ENCODE measurements at regions not wholly inside any gene's neighbourhood (a gene's known extent, or its start where the extent isn't known, plus 50 kb on each side); places are given as distances from the start of the nearest gene placed in this dataset.
"Not testable (repeated sequence)": the region's sequence is repeated elsewhere in the genome, so short reads cannot be mapped to it uniquely, and the experiment has no call there.

- H3K27ac Mint-ChIP-seq; POLR2A ChIA-PET; H3K4me3 ChIP-seq (ENCODE audit: low read length); H3K36me3 Mint-ChIP-seq (ENCODE audit: low read depth); H3K9me3 Mint-ChIP-seq; H3K36me3 ChIP-seq (ENCODE audit: insufficient read depth, low read length); H3K27ac ChIP-seq (ENCODE audit: low read depth in 1 of 2, low read length in 2 of 2); H3K27me3 ChIP-seq (ENCODE audit: control insufficient read depth in 1 of 2, insufficient read depth in 2 of 2, low read length in 2 of 2); CTCF ChIA-PET; H3K4me3 Mint-ChIP-seq; H3K9me3 ChIP-seq (ENCODE audit: control insufficient read depth in 1 of 2, insufficient read depth in 1 of 2, low read length in 2 of 2); ATAC-seq (ENCODE audit: poor library complexity); DNase-seq: not testable (repeated sequence)
- intact Hi-C loops (cut with DNase I, micrococcal nuclease), result loop anchor here (5.0 to 10.0 kb wide), 3 partner anchors 161 to 241 kb away; no protein-coding TSS in a partner anchor
- peaks cover 44% of the 10 kb centered on the region for H3K27me3 Mint-ChIP-seq
- peaks cover 15% of the 10 kb centered on the region for H3K4me1 Mint-ChIP-seq (ENCODE audit: low read depth)
- H3K4me1 ChIP-seq (ENCODE audit: insufficient read depth, low read length), result peaks cover 15% of the 10 kb centered on the region
- TF ChIP-seq CTCF (IDR thresholded peaks at IDR 0.05), result peak; percentile 27
Measured at GRCh38 chr7:150045596-150045995, 171.8 kb downstream of the ATP6V0E2 start.

GRCh38 chr7:150046290-150047194, 172.8 kb downstream of the ATP6V0E2 start:
- H3K27me3 ChIP-seq (ENCODE audit: control insufficient read depth in 1 of 2, insufficient read depth in 2 of 2, low read length in 2 of 2); H3K4me3 ChIP-seq (ENCODE audit: low read length); POLR2A ChIA-PET; H3K36me3 ChIP-seq (ENCODE audit: insufficient read depth, low read length); ATAC-seq (ENCODE audit: poor library complexity); H3K27ac ChIP-seq (ENCODE audit: low read depth in 1 of 2, low read length in 2 of 2); CTCF ChIA-PET; H3K9me3 ChIP-seq (ENCODE audit: control insufficient read depth in 1 of 2, insufficient read depth in 1 of 2, low read length in 2 of 2); H3K9me3 Mint-ChIP-seq; H3K36me3 Mint-ChIP-seq (ENCODE audit: low read depth); DNase-seq; H3K27ac Mint-ChIP-seq: not testable (repeated sequence)
- Mint-ChIP-seq H3K4me1 (ENCODE audit: low read depth) (peaks cover 15% of the 10 kb centered on the region), H3K4me3 (peak overlapping the region; percentile 66), H3K27me3 (peaks cover 44% of the 10 kb centered on the region)
- intact Hi-C loops (cut with DNase I, micrococcal nuclease), result loop anchor here (5.0 to 10.0 kb wide), 3 partner anchors 162 to 242 kb away; no protein-coding TSS in a partner anchor
- peaks cover 15% of the 10 kb centered on the region for H3K4me1 ChIP-seq (ENCODE audit: insufficient read depth, low read length)

- H3K27me3 ChIP-seq (ENCODE audit: control insufficient read depth in 1 of 2, insufficient read depth in 2 of 2, low read length in 2 of 2); H3K27ac Mint-ChIP-seq; POLR2A ChIA-PET; H3K36me3 Mint-ChIP-seq (ENCODE audit: low read depth); H3K9me3 ChIP-seq (ENCODE audit: control insufficient read depth in 1 of 2, insufficient read depth in 1 of 2, low read length in 2 of 2); CTCF ChIA-PET; H3K4me3 ChIP-seq (ENCODE audit: low read length); H3K36me3 ChIP-seq (ENCODE audit: insufficient read depth, low read length); ATAC-seq (ENCODE audit: poor library complexity); H3K27ac ChIP-seq (ENCODE audit: low read depth in 1 of 2, low read length in 2 of 2); H3K9me3 Mint-ChIP-seq: not testable (repeated sequence)
- H3K4me3 Mint-ChIP-seq, result peak overlapping the region; percentile 66
- peaks cover 15% of the 10 kb centered on the region for H3K4me1 ChIP-seq (ENCODE audit: insufficient read depth, low read length)
- peak in 2 of 14 experiments; percentile 6 to 18 for DNase-seq
- intact Hi-C loops (cut with DNase I, micrococcal nuclease), result loop anchor here (5.0 to 10.0 kb wide), 3 partner anchors 163 to 243 kb away; no protein-coding TSS in a partner anchor
- H3K4me1 Mint-ChIP-seq (ENCODE audit: low read depth), result peaks cover 15% of the 10 kb centered on the region
- H3K27me3 Mint-ChIP-seq, result peaks cover 44% of the 10 kb centered on the region
Measured at GRCh38 chr7:150047329-150047728, 173.6 kb downstream of the ATP6V0E2 start.

- ATAC-seq (ENCODE audit: poor library complexity); H3K27me3 ChIP-seq (ENCODE audit: control insufficient read depth in 1 of 2, insufficient read depth in 2 of 2, low read length in 2 of 2); H3K27ac Mint-ChIP-seq; POLR2A ChIA-PET; H3K36me3 ChIP-seq (ENCODE audit: insufficient read depth, low read length); CTCF ChIA-PET; H3K36me3 Mint-ChIP-seq (ENCODE audit: low read depth); H3K9me3 ChIP-seq (ENCODE audit: control insufficient read depth in 1 of 2, insufficient read depth in 1 of 2, low read length in 2 of 2); H3K9me3 Mint-ChIP-seq; H3K27ac ChIP-seq (ENCODE audit: low read depth in 1 of 2, low read length in 2 of 2): not testable (repeated sequence)
- Mint-ChIP-seq H3K4me1 (ENCODE audit: low read depth) (peaks cover 15% of the 10 kb centered on the region), H3K27me3 (peaks cover 44% of the 10 kb centered on the region), H3K4me3 (peak overlapping the region; percentile 60)
- DNase-seq, result peak in 4 of 14 experiments; percentile 15 to 29 (median 20)
- intact Hi-C loops (cut with DNase I, micrococcal nuclease), result loop anchor here (5.0 to 10.0 kb wide), 3 partner anchors 163 to 243 kb away; no protein-coding TSS in a partner anchor
- Histone ChIP-seq H3K4me1 (ENCODE audit: insufficient read depth, low read length) (peaks cover 15% of the 10 kb centered on the region), H3K4me3 (ENCODE audit: low read length) (peak overlapping the region; percentile 31)
Measured at GRCh38 chr7:150047772-150048171, 174.0 kb downstream of the ATP6V0E2 start.

- peaks cover 15% of the 10 kb centered on the region for H3K4me1 ChIP-seq (ENCODE audit: insufficient read depth, low read length)
- peak overlapping the region; percentile 20 for H3K4me3 ChIP-seq (ENCODE audit: low read length)
- H3K4me3 Mint-ChIP-seq; H3K27me3 ChIP-seq (ENCODE audit: control insufficient read depth in 1 of 2, insufficient read depth in 2 of 2, low read length in 2 of 2); H3K27ac Mint-ChIP-seq; H3K36me3 ChIP-seq (ENCODE audit: insufficient read depth, low read length); H3K9me3 Mint-ChIP-seq; H3K9me3 ChIP-seq (ENCODE audit: control insufficient read depth in 1 of 2, insufficient read depth in 1 of 2, low read length in 2 of 2); H3K36me3 Mint-ChIP-seq (ENCODE audit: low read depth); ATAC-seq (ENCODE audit: poor library complexity); H3K27ac ChIP-seq (ENCODE audit: low read depth in 1 of 2, low read length in 2 of 2); POLR2A ChIA-PET; CTCF ChIA-PET: not testable (repeated sequence)
- peak in 1 of 14 experiments; percentile 4 for DNase-seq
- Mint-ChIP-seq H3K4me1 (ENCODE audit: low read depth) (peaks cover 15% of the 10 kb centered on the region), H3K27me3 (peaks cover 44% of the 10 kb centered on the region)
- intact Hi-C loops (cut with DNase I, micrococcal nuclease), result loop anchor here (5.0 to 10.0 kb wide), 3 partner anchors 164 to 244 kb away; no protein-coding TSS in a partner anchor
Measured at GRCh38 chr7:150048244-150049011, 174.7 kb downstream of the ATP6V0E2 start.

Data from CD4-positive, alpha-beta T cell (primary cell).